ENCODE measurements at regions not wholly inside any gene's neighbourhood (a gene's known extent, or its start where the extent isn't known, plus 50 kb on each side); places are given as distances from the start of the nearest gene placed in this dataset.

DNA sequence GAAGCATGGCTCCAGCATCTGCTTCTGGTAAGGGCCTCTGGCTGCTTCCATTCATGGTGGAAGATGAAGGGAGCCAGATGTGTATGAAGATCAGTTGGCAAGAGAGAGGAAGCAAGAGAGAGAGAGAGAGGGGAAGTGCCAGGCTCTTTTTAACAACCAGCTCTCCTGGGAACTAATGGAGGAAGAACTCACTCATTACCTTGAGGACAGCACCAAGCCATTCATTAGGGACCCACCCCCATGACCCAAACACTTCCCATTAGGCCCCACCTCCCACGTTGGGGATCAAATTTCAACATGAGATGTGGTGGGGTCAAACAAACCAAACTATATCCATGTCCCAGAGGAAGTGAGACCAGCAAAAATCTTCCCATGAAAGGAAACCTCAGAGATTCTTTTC, 124.8 kb upstream of the SIX2 start:
- DNase-seq = no peak

GRCh38 chr2:45132551-45132950, 123.3 kb upstream of the SIX2 start:
- no peak for DNase-seq

GRCh38 chr2:45131587-45131986, 122.3 kb upstream of the SIX2 start:
- peak; percentile 57 for DNase-seq

- no peak for DNase-seq
These were observed 121.5 kb upstream of the SIX2 start for GRCh38 chr2:45130736-45131135.

- peak; percentile 97 for DNase-seq
These were observed 119.3 kb upstream of the SIX2 start for GRCh38 chr2:45128580-45128997.

DNA sequence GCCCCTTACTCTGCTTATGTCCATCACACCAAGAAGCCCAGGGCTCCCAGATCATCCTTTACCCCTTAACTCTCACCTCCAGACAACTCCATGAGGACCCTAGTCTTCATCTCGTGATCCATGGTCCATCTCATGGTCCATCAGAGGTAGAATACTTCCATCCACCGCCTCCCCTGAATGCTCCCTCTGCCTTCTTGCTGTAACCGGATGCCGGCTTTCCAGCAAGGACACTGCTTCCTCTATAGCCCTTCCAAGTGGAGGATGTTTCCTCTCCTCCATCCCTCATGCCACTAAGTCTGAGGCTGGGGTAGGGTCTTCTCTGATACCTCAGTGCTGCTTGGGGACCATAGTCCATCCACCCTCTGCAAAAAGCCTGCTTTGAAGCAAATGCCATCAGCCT, 118.6 kb upstream of the SIX2 start:
- DNase-seq = no peak

DNA sequence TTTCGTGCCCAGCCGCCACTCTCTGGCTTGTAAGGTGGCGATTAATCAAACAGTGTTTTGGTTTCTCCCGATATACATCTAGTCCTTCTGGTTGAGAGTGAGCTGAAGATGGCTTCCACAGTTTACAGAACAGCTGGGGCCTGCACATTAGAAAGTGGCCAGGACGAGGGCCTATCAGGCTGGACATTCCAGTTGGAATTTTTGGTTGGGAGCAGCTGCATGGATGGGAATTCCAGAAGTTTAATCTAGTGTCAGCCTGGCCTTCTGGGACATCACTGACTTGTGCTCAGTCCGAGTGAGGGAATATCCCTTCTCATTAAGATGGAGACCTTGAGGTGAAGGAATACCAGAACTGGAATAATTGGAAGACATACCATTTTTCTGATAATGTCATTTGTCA, 118.1 kb upstream of the SIX2 start:
- DNase-seq = no peak

- no peak for DNase-seq
These were observed 116.0 kb upstream of the SIX2 start for GRCh38 chr2:45125232-45125631.

GRCh38 chr2:45124456-45124855, 115.2 kb upstream of the SIX2 start:
- no peak for DNase-seq

GRCh38 chr2:45123521-45124191, 114.4 kb upstream of the SIX2 start:
- no peak for DNase-seq

DNA sequence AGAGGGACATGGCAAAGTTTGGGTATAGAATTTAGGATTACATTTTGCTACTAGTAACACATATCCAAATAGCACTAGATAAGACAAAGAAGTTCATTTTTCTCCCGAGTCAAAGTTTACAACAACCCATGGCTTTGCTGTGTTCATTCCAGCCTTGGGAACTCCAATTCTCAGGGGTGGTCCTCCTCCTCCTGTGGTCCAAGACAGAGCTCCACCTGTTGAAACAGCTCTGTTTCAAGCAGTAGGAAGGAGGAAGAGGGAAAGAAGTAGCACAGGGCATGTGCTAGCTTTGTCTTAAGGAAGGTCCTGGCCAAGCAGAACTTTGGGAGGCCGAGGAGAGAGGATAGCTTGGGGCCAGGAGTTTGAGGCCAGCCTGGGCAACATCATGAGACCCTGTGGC, 113.8 kb upstream of the SIX2 start:
- no peak for DNase-seq

DNA sequence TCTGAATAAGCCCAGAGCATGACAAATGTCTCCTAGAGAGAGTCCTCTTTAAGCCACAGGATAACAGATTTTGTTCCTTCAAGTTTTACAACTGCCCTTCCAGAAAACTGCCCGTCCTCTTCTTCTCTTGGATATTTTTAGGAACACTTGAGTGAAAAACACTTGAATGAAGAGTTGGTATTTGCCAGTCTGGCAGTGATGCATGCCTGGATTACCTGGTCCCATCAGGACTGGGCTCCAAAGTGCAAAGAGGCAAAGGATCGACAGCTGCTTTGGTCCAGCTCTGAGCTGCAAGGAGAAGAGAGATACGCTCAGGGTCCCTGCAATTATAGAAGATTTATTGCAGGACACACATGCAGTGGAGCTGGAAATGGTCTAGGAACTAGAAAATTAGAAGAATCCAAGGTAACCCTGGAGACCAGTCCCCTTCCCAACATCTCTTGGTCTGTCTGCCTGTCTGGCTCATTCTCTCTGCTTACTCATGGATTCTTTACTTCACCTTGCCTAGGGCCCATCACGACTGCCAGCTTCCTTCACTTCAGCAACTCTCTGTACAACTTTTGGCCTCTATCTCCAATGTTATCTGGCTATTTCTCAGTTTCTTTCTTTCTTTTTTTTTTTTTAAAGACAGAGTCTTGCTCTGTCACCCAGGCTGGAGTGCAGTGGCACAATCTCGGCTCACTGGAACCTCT, 112.1 kb upstream of the SIX2 start:
- no peak for DNase-seq

DNA sequence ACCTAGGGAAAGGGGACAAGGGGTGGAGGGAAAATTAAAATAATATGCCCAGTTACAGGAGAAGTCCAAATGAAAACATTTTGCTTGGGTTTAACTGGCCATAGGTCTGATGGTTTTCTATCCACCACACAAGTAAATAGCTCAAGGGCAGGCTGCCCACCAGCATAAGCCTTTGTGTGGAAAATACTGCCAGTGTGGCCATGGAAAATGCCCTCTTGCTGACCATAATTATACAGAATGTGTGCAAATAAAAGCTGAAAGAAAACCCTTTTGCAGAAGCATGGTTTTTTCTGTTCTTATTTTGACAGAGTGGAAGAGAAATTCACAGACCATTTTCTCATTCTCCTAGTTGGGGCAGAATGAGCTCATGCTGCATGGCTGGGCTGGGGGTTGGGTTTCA, 111.3 kb upstream of the SIX2 start:
- no peak for DNase-seq

- peak; percentile 92 for DNase-seq
These were observed 110.6 kb upstream of the SIX2 start for GRCh38 chr2:45119855-45120254.

GRCh38 chr2:45119038-45119437, 109.8 kb upstream of the SIX2 start:
- peak; percentile 76 for DNase-seq

GRCh38 chr2:45117383-45117782, 108.1 kb upstream of the SIX2 start:
- DNase-seq = no peak

DNA sequence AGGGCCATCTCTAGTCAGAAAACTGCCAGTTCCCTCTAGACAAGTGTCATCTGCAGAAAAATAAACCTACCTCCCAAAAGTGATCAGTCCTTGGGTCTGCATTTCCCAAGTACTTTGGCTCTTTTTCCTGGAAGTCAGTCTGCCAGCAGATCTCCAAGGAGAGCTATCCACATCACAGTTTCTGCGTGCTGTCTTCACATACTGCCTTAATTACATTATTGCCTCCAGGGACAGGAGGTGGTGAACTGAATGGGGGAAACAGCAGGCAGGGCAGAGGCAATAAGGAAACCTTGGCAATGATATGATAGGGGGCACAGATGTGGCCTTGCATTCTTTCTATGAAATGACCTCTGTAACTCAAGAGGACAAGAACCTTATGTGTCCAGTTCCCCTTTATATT, 105.9 kb upstream of the SIX2 start:
- no peak for DNase-seq

GRCh38 chr2:45114221-45114955, 105.1 kb upstream of the SIX2 start:
- DNase-seq = no peak

GRCh38 chr2:45112750-45113149, 103.5 kb upstream of the SIX2 start:
- DNase-seq = no peak

DNA sequence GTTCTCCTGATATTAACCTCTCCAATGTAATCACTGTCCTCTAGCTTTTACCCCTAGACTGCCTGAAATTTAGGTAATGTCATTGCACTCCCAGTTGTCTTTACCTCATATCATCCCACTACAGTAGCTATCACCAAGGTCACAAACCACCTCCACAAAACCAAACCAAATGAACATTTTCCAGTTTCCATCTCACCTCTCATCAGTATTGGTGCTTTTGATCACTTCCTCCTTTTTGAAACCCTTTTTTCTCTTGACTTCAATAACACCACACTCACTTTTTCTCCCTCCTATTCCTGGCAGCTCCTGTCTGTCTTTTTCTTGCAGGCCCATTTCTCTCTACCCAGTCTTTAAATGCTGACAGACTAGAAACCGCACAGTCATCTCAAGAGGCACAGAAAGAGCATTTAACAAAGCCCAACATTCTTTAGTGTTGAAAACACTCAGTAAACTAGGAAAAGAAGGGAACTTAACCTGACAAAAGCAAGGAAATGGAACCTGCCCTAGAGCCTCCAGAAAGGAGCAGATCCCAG, 95.9 kb upstream of the SIX2 start:
- no peak for DNase-seq

DNA sequence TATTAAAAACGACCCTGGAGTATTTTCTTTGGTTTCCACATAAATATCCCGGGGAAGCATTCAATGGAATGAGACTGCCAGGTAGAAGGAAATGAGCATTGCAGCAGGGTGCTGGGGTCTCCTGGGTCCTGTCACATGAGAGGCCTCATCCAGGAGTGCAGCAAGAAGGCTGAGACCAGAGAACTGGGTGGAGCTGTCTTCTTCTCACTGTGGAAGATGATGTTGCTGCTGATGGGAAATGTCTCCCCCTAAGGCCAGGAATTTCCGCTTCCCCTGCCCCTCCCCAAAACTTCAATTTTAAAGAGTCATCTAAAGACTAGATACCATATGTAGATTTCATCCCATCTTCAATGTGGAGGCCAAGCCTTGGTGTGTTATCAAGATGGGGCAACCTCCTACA, 95.2 kb upstream of the SIX2 start:
- DNase-seq = no peak

DNA sequence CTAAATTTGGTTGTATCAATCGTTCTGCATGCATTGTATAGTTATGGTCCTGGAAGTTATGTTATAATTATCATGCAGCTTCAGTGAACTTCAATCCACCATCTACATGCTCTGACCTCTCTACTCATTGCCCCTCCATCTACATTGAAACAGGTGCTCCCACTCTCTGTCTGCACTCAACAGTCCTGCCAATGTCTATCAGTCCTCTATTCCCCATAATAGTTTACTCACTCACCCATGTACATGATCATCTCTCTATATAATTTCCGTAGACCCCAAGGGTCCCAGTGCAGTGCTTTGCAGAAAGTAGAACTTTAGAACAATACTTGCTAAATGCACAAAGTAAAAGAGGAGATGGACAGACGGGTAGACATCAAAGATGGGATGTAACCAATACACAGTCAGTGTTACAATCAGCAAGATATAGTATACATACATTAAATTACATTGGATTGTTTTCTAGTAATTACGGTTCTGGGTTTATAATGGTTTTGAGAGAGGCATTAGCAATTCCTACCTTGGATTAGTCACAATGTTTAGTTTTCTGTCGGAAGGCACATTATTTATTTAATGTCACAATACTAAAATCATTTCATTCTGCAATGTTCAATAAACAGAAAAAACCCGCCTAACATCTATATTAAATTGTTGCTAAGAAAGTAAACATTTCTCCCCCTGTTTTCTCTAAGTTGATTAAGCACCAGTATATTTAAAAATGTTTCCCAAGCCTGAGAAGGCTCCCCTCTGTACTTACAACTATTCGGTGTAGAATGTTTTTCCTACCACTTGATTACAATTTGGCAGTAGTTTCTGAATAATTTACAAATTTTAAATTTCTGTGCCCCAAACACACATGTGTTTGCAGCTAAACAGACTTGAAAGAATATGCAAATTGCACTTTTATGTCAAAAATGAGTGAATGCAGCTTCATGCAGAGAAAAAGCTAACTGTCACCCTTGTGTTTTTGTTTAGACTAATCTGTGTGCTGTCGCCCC, 94.4 kb upstream of the SIX2 start:
- DNase-seq = no peak

Measured in fibroblast of upper back skin (primary cell).